IMR-90 (cell line): ENCODE measurements at regions not wholly inside any gene's neighbourhood (a gene's known extent, or its start where the extent isn't known, plus 50 kb on each side); places are given as distances from the start of the nearest gene placed in this dataset.

Source experiments
- ATAC-seq: fragments of 200-7000 bp; cut with Tn5 transposase; 2 replicates; pipeline ENCODE4 v1.9.1; 2020; ENCODE audit warnings: low read depth, mild to moderate bottlenecking, moderate library complexity
- BruUV-seq: library from RNA; stranded (reverse); fragments of 400-500 nt; replicated peaks from 2 replicates; lab custom pipeline; 2021; lab: Mats Ljungman, UMichigan
- CTCF ChIA-PET: fragments of 300-600 bp; formaldehyde crosslinking; extraction: SDS; loops from one replicate; lab custom pipeline; 2021; ENCODE audit warnings: antibody characterized with exemption; lab: Yijun Ruan, JAX
- POLR2A ChIA-PET: fragments of 300-600 bp; sonication (Branson Sonifier 250); formaldehyde crosslinking; loops from one replicate; lab custom pipeline; 2022; ENCODE audit warnings: antibody characterized with exemption; ENCODE audit not compliant: unreplicated experiment; lab: Charles Lee
- DNase-seq: peaks from one replicate; pipeline ENCODE4 v3.0.0; 2013
- H2AFZ ChIP-seq: replicated peaks from 2 replicates; pipeline ENCODE3; 2013; ENCODE audit warnings: low read length, mild to moderate bottlenecking; ENCODE audit not compliant: poor library complexity
- H2AK5ac ChIP-seq: 2 replicates; pipeline ENCODE4 v1.6.1; 2013; ENCODE audit warnings: low read depth, low read length, inconsistent platforms
- H2AK9ac ChIP-seq: replicated peaks from 2 replicates; pipeline ENCODE3; 2013; ENCODE audit warnings: mild to moderate bottlenecking, low read depth, low read length, moderate library complexity; ENCODE audit not compliant: poor library complexity
- H2BK120ac ChIP-seq: 2 replicates; pipeline ENCODE4 v1.6.1; 2013; ENCODE audit warnings: low read depth, low read length, inconsistent platforms
- H2BK15ac ChIP-seq: 3 replicates; pipeline ENCODE4 v1.6.1; 2013; ENCODE audit warnings: low read depth, low read length, inconsistent platforms
- H2BK20ac ChIP-seq: 2 replicates; pipeline ENCODE4 v1.6.1; 2013; ENCODE audit warnings: low read depth, mild to moderate bottlenecking, inconsistent platforms, low read length, moderate library complexity
- H2BK5ac ChIP-seq: 2 replicates; pipeline ENCODE4 v1.6.1; 2013; ENCODE audit warnings: mild to moderate bottlenecking, low read depth, low read length, inconsistent platforms; ENCODE audit not compliant: poor library complexity, severe bottlenecking
- H3K14ac ChIP-seq: replicated peaks from 2 replicates; pipeline ENCODE4 v1.6.1; 2013; ENCODE audit warnings: low read depth, low read length, inconsistent platforms
- H3K18ac ChIP-seq: 2 replicates; pipeline ENCODE4 v1.6.1; 2013; ENCODE audit warnings: low read depth, low read length, control low read depth
- H3K23ac ChIP-seq: 2 replicates; pipeline ENCODE4 v1.6.1; 2013; ENCODE audit warnings: low read depth, low read length, inconsistent platforms
- H3K27ac ChIP-seq: 2 replicates; pipeline ENCODE4 v1.5.1; 2013; ENCODE audit warnings: mild to moderate bottlenecking, control low read depth, low read length; ENCODE audit not compliant: insufficient read depth
- H3K27me3 ChIP-seq: 2 replicates; pipeline ENCODE4 v1.6.1; 2013; ENCODE audit warnings: low read length; ENCODE audit not compliant: control insufficient read depth, insufficient read depth
- H3K36me3 ChIP-seq: 2 replicates; pipeline ENCODE4 v1.6.1; 2013; ENCODE audit warnings: low read length, mixed read lengths; ENCODE audit not compliant: control insufficient read depth, insufficient read depth
- H3K4ac ChIP-seq: 2 replicates; pipeline ENCODE4 v1.6.1; 2013; ENCODE audit warnings: low read depth, low read length, inconsistent platforms
- H3K4me1 ChIP-seq: 2 replicates; pipeline ENCODE4 v1.6.1; 2013; ENCODE audit warnings: low read length, mixed read lengths; ENCODE audit not compliant: control insufficient read depth, insufficient read depth
- H3K4me2 ChIP-seq: 2 replicates; pipeline ENCODE4 v1.6.1; 2013; ENCODE audit warnings: low read depth, mild to moderate bottlenecking, control low read depth, low read length, moderate library complexity
- H3K4me3 ChIP-seq: 2 replicates; pipeline ENCODE4 v1.5.1; 2013; ENCODE audit warnings: low read depth, mild to moderate bottlenecking, control low read depth, low read length, moderate library complexity; ENCODE audit not compliant: insufficient read depth
- H3K56ac ChIP-seq: 2 replicates; pipeline ENCODE4 v1.6.1; 2013; ENCODE audit warnings: low read length, inconsistent platforms; ENCODE audit not compliant: insufficient read depth; ENCODE audit errors: extremely low read depth
- H3K79me1 ChIP-seq, 2 experiments: 2 replicates each; pipeline ENCODE4 v1.6.1; 2013; ENCODE audit warnings: low read length in 2 of 2, inconsistent platforms in 1 of 2, low read depth in 1 of 2
- H3K9ac ChIP-seq: 2 replicates; pipeline ENCODE4 v1.6.1; 2013; ENCODE audit warnings: low read depth, low read length, control low read depth
- H3K9me1 ChIP-seq: 2 replicates; pipeline ENCODE4 v1.6.1; 2013; ENCODE audit warnings: low read length, inconsistent platforms; ENCODE audit not compliant: insufficient read depth
- H3K9me3 ChIP-seq: 2 replicates; pipeline ENCODE4 v1.6.1; 2013; ENCODE audit warnings: low read length; ENCODE audit not compliant: control insufficient read depth, insufficient read depth
- H4K20me1 ChIP-seq: 2 replicates; pipeline ENCODE4 v1.6.1; 2013; ENCODE audit warnings: low read length, inconsistent platforms; ENCODE audit not compliant: insufficient read depth
- H4K5ac ChIP-seq: 2 replicates; pipeline ENCODE4 v1.6.1; 2013; ENCODE audit warnings: mild to moderate bottlenecking, low read depth, low read length, control low read depth
- H4K8ac ChIP-seq, 2 experiments: 2 replicates each; pipeline ENCODE4 v1.6.1; 2013; ENCODE audit warnings: low read depth in 2 of 2, low read length in 2 of 2, control low read depth in 1 of 2, inconsistent platforms in 1 of 2
- H4K91ac ChIP-seq: 2 replicates; pipeline ENCODE4 v1.6.1; 2013; ENCODE audit warnings: low read depth, low read length, inconsistent platforms; ENCODE audit not compliant: insufficient read depth
- BHLHE40 ChIP-seq: fragments of 150-350 bp; IDR thresholded peaks from 2 replicates; pipeline ENCODE4 v1.6.1; 2016; ENCODE audit warnings: mild to moderate bottlenecking, low read depth, low read length
- CHD1 ChIP-seq: IDR thresholded peaks from 2 replicates; pipeline ENCODE4 v1.6.1; 2012; ENCODE audit warnings: low read depth, low read length, improper control_type of control experiment
- FOS ChIP-seq: fragments of 150-350 bp; IDR thresholded peaks from 2 replicates; pipeline ENCODE4 v1.6.1; 2016; ENCODE audit warnings: low read depth, low read length
- MAFK ChIP-seq: IDR thresholded peaks from 2 replicates; pipeline ENCODE4 v1.6.1; 2012; ENCODE audit warnings: low read depth, low read length, improper control_type of control experiment
- MXI1 ChIP-seq: IDR thresholded peaks from 2 replicates; pipeline ENCODE4 v1.6.1; 2012; ENCODE audit warnings: low read depth, mild to moderate bottlenecking, low read length, moderate library complexity, borderline replicate concordance
- POLR2A ChIP-seq: IDR thresholded peaks from 2 replicates; pipeline ENCODE4 v1.6.1; 2012; ENCODE audit warnings: mild to moderate bottlenecking, low read depth, low read length
- RCOR1 ChIP-seq: IDR thresholded peaks from 2 replicates; pipeline ENCODE4 v1.6.1; 2012; ENCODE audit warnings: mild to moderate bottlenecking, low read length, improper control_type of control experiment; ENCODE audit not compliant: insufficient replicate concordance
- RFX5 ChIP-seq: IDR thresholded peaks from 2 replicates; pipeline ENCODE4 v1.8.0; 2012; ENCODE audit warnings: low read depth, mild to moderate bottlenecking, low read length, moderate library complexity
- dilution Hi-C: fragments of 300-500 bp; cut with HindIII; formaldehyde crosslinking; loops from one replicate; pipeline ENCODE4 v1.14.3; 2018; ENCODE audit warnings: low sequenced_read_pairs; ENCODE audit not compliant: unreplicated experiment
- in situ Hi-C: fragments of 300-500 bp; cut with MboI; formaldehyde crosslinking; loops from 3 replicates; pipeline ENCODE4 v1.14.3; 2019; ENCODE audit warnings: low sequenced_read_pairs, inconsistent platforms, mixed read lengths
- intact Hi-C: fragments of 100-400 bp; cut with micrococcal nuclease; formaldehyde crosslinking; loops from 2 replicates; pipeline ENCODE4 v1.10.0; 2022

DNA sequence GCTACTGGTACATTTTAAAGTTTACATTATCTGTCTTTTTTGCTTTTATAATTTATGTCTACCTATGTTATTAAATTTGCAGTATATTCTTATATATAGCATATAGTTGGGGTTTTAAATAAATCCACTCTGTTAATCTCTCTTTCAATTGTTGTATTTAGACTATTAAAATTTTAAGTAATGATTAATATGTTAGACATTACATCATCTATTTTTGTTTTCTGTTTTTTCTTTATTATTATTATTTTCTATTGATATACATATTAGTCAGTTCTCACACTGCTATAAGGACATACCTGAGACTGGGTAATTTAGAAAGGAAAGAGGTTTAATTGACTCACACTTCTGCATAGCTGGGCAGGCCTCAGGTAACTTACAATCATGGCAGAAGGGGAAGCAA is 1338.2 kb upstream of the GJE1 start:
- no peak overlapping the region for H2BK5ac ChIP-seq
- POLR2A ChIA-PET, result no interaction called here
- no peaks in the 10 kb centered on the region for H3K4me1 ChIP-seq
- H3K9ac ChIP-seq, result no peak overlapping the region
- CTCF ChIA-PET, result no interaction called here
- H3K4me3 ChIP-seq, result no peak overlapping the region
- no peak overlapping the region for H2AFZ ChIP-seq
- no peak overlapping the region for H2BK120ac ChIP-seq
- H3K79me1 ChIP-seq, result no peaks in the 10 kb centered on the region
- H4K91ac ChIP-seq, result no peak overlapping the region
- H2AK5ac ChIP-seq, result no peak overlapping the region
- no peak overlapping the region for H3K18ac ChIP-seq
- H3K27ac ChIP-seq, result no peak overlapping the region
- in situ Hi-C loops, result no loop called here
- H3K56ac ChIP-seq, result no peak overlapping the region
- no peak overlapping the region for H4K5ac ChIP-seq
- DNase-seq, result no peak
- ATAC-seq, result no peak
- H2BK20ac ChIP-seq, result no peak overlapping the region
- H3K4ac ChIP-seq, result no peak overlapping the region
- no peaks in the 10 kb centered on the region for H4K20me1 ChIP-seq
- intact Hi-C loops, result no loop called here
- H3K23ac ChIP-seq, result no peak overlapping the region
- H3K9me3 ChIP-seq, result no peaks in the 10 kb centered on the region
- H3K14ac ChIP-seq, result no peak overlapping the region
- BruUV-seq, result no TSS peak
- H3K27me3 ChIP-seq, result no peaks in the 10 kb centered on the region
- no peaks in the 10 kb centered on the region for H3K9me1 ChIP-seq
- H3K4me2 ChIP-seq, result no peak overlapping the region
- dilution Hi-C loops, result no loop called here
- H4K8ac ChIP-seq, result no peak overlapping the region
- no peak overlapping the region for H2BK15ac ChIP-seq
- H3K36me3 ChIP-seq, result no peaks in the 10 kb centered on the region
- TF ChIP-seq FOS (no peak), BHLHE40 (no peak), CHD1 (no peak), RFX5 (no peak), MAFK (no peak), RCOR1 (no peak), MXI1 (no peak), POLR2A (no peak)
- H2AK9ac ChIP-seq, result no peak overlapping the region
